ENCODE measurements at regions not wholly inside any gene's neighbourhood (a gene's known extent, or its start where the extent isn't known, plus 50 kb on each side); places are given as distances from the start of the nearest gene placed in this dataset.

- TF ChIP-seq CTCF (IDR thresholded peaks at IDR 0.05 in 8 of 11, conservative IDR thresholded peaks at IDR 0.05 in 3 of 11) (no peak), POLR2A (IDR thresholded peaks at IDR 0.05) (no peak)
These were observed 462.0 kb upstream of the SYT1 start for GRCh38 chr12:78402366-78403134.

All from spleen (tissue), 7 donors.